Endothelial cell of umbilical vein (primary cell): ENCODE measurements at regions not wholly inside any gene's neighbourhood (a gene's known extent, or its start where the extent isn't known, plus 50 kb on each side); places are given as distances from the start of the nearest gene placed in this dataset.

ENCODE experiments used
- BruUV-seq: library from RNA; stranded (reverse); fragments of 400-500 nt; replicated peaks from 2 replicates; lab custom pipeline; 2021; lab: Mats Ljungman, UMichigan
- CTCF ChIA-PET: fragments of 300-600, 350-600 bp; sonication (Branson Sonifier 250); formaldehyde crosslinking; loops from one replicate; lab custom pipeline; 2021; ENCODE audit warnings: antibody characterized with exemption, inconsistent platforms; lab: Charles Lee
- POLR2A ChIA-PET: fragments of 300-600, 350-600 bp; sonication (Branson Sonifier 250); formaldehyde crosslinking; loops from one replicate; lab custom pipeline; 2021; ENCODE audit warnings: antibody characterized with exemption, inconsistent platforms; lab: Charles Lee
- DNase-seq: peaks from one replicate; pipeline ENCODE4 v3.0.0-alpha.2; 2011; ENCODE audit warnings: low read depth, low spot score
- FAIRE-seq: peaks from 2 replicates; lab custom pipeline; 2011; peaks lifted over from hg19 to GRCh38; lab: Jason Lieb, UNC
- H2AFZ ChIP-seq: 2 replicates; pipeline ENCODE4 v1.6.0; 2012; ENCODE audit warnings: low read depth, low read length, control low read depth, inconsistent platforms
- H3K27ac ChIP-seq: 2 replicates; pipeline ENCODE4 v1.5.1; 2011; ENCODE audit warnings: low read depth, mild to moderate bottlenecking, control low read depth, low read length, moderate library complexity; ENCODE audit not compliant: insufficient read depth
- H3K27me3 ChIP-seq, 2 experiments: 2 replicates each; pipeline versions ENCODE4 v1.6.0 to v1.6.1; 2011; ENCODE audit warnings: low read length in 2 of 2, mixed read lengths in 1 of 2; ENCODE audit not compliant: control insufficient read depth in 2 of 2, insufficient read depth in 2 of 2
- H3K36me3 ChIP-seq, 2 experiments: 2 replicates in 1 of 2; 3 replicates in 1 of 2; pipeline ENCODE4 v1.5.1; 2011; ENCODE audit warnings: low read length in 2 of 2, mild to moderate bottlenecking in 1 of 2, moderate library complexity in 1 of 2; ENCODE audit not compliant: control insufficient read depth in 2 of 2, insufficient read depth in 2 of 2; ENCODE audit errors: extremely low read depth in 1 of 2
- H3K4me1 ChIP-seq: 3 replicates; pipeline ENCODE4 v1.5.1; 2011; ENCODE audit warnings: mild to moderate bottlenecking, low read length; ENCODE audit not compliant: control insufficient read depth, insufficient read depth; ENCODE audit errors: extremely low read depth
- H3K4me2 ChIP-seq: 2 replicates; pipeline ENCODE4 v1.6.1; 2011; ENCODE audit warnings: low read length, control low read depth, mixed read lengths; ENCODE audit not compliant: insufficient read depth
- H3K4me3 ChIP-seq, 3 experiments: fragments of 200-600 bp in 1 of 3; sonication (generic), shearing (Covaris generic) in 1 of 3; replicated peaks in 1 of 3; 2 replicates each; pipeline ENCODE4 v1.5.1; 2011 to 2016; ENCODE audit warnings: control low read depth in 3 of 3, low read length in 3 of 3, mild to moderate bottlenecking in 2 of 3, inconsistent platforms in 1 of 3, low read depth in 1 of 3, moderate library complexity in 1 of 3; ENCODE audit not compliant: insufficient read depth in 1 of 3
- H3K79me2 ChIP-seq: 2 replicates; pipeline ENCODE4 v1.6.0; 2012; ENCODE audit warnings: low read length, inconsistent platforms; ENCODE audit not compliant: control insufficient read depth, insufficient read depth
- H3K9ac ChIP-seq: replicated peaks from 2 replicates; pipeline ENCODE3; 2011; ENCODE audit warnings: low read length, control low read depth; ENCODE audit not compliant: insufficient read depth; ENCODE audit errors: extremely low read depth
- H3K9me1 ChIP-seq: replicated peaks from 3 replicates; pipeline ENCODE4 v1.6.0; 2011; ENCODE audit warnings: mild to moderate bottlenecking, low read length; ENCODE audit not compliant: control insufficient read depth, insufficient read depth; ENCODE audit errors: extremely low read depth
- H3K9me3 ChIP-seq: replicated peaks from 2 replicates; pipeline ENCODE4 v1.5.1; 2012; ENCODE audit warnings: low read length, inconsistent platforms; ENCODE audit not compliant: control insufficient read depth, insufficient read depth
- H4K20me1 ChIP-seq: replicated peaks from 2 replicates; pipeline ENCODE3; 2011; ENCODE audit warnings: mild to moderate bottlenecking, low read length; ENCODE audit not compliant: control insufficient read depth, insufficient read depth; ENCODE audit errors: extremely low read depth
- EZH2 ChIP-seq: IDR thresholded peaks from 2 replicates; pipeline ENCODE4 v1.6.1; 2012; ENCODE audit warnings: borderline replicate concordance, low read depth, mild to moderate bottlenecking, moderate library complexity, low read length, inconsistent platforms; ENCODE audit not compliant: severe bottlenecking
- FOS ChIP-seq: IDR thresholded peaks from 2 replicates; pipeline ENCODE4 v1.6.1; 2011; ENCODE audit warnings: mild to moderate bottlenecking, low read length, moderate library complexity, borderline replicate concordance; ENCODE audit not compliant: insufficient read depth
- GATA2 ChIP-seq: IDR thresholded peaks from 2 replicates; pipeline ENCODE4 v1.7.0; 2011; ENCODE audit warnings: low read depth, mild to moderate bottlenecking, moderate library complexity, mixed read lengths, low read length; ENCODE audit not compliant: insufficient read length, insufficient read depth
- JUN ChIP-seq: IDR thresholded peaks from 2 replicates; pipeline ENCODE4 v1.6.1; 2011; ENCODE audit warnings: borderline replicate concordance, low read depth; ENCODE audit not compliant: insufficient read length, insufficient read depth
- MYC ChIP-seq: IDR thresholded peaks from one replicate; pipeline ENCODE4 v1.6.1; 2011; ENCODE audit warnings: mild to moderate bottlenecking, low read depth, low read length
- POLR2A ChIP-seq: IDR thresholded peaks from 2 replicates; pipeline ENCODE4 v1.6.1; 2012; ENCODE audit warnings: low read depth, mild to moderate bottlenecking, control low read depth, low read length
- POLR2AphosphoS5 ChIP-seq: IDR thresholded peaks from 2 replicates; pipeline ENCODE4 v1.6.1; 2012; ENCODE audit warnings: low read depth, mild to moderate bottlenecking, control low read depth, low read length, moderate library complexity; ENCODE audit not compliant: insufficient read depth
- dilution Hi-C: fragments of 300-500 bp; cut with MboI; formaldehyde crosslinking; loops from one replicate; pipeline ENCODE4 v1.15.0; 2019; ENCODE audit warnings: low sequenced_read_pairs; ENCODE audit not compliant: extremely low pct_ligation_motif_present
- intact Hi-C: fragments of 100-400 bp; cut with micrococcal nuclease; formaldehyde crosslinking; loops from one replicate; pipeline ENCODE4 v1.10.0; 2022
- TF ChIP-seq, protein P1 (sequence below), 2 donors: IDR thresholded peaks; 1 replicate in 1 of 2; 2 replicates in 1 of 2; pipeline ENCODE4 v1.5.1; 2011; ENCODE audit warnings: low read length in 2 of 2, mild to moderate bottlenecking in 2 of 2, moderate library complexity in 2 of 2, control low read depth in 1 of 2, inconsistent platforms in 1 of 2, low read depth in 1 of 2; ENCODE audit not compliant: insufficient read depth in 1 of 2; ENCODE audit errors: extremely low read depth in 1 of 2
- TF ChIP-seq, protein P2 (sequence below): IDR thresholded peaks from 2 replicates; pipeline ENCODE4 v1.6.1; 2011; ENCODE audit not compliant: insufficient read depth, insufficient read length

DNA sequence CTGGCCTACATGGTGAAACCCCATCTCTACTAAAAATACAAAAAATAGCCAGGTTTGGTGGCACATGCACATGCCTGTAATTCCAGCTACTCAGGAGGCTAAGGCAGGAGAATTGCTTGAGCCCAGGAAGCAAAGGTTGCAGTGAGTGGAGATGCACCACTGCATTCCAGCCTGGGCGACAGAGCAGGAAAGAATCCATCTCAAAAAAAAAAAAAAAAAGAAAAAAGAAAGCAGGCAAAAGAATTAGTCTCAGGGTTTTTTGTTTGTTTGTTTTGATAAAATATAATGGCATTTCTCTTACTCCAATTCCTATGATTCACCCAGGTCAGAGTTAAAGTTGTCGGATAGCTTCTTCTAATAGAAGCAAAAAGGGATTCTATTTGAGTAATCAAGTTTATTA, 67.0 kb upstream of the ATG10 start:
- FAIRE-seq: no peak
- no peaks in the 10 kb centered on the region for H3K4me1 ChIP-seq
- intact Hi-C loops (no loop called here), dilution Hi-C loops (no loop called here)
- H2AFZ ChIP-seq: no peak overlapping the region
- H3K36me3 ChIP-seq: no peaks in the 10 kb centered on the region
- H3K4me3 ChIP-seq: no peak overlapping the region
- peaks cover 2% of the 10 kb centered on the region in 2 experiments for H3K27me3 ChIP-seq
- POLR2A ChIA-PET: no interaction called here
- H3K27ac ChIP-seq: no peak overlapping the region
- no peak overlapping the region for H3K9ac ChIP-seq
- CTCF ChIA-PET: interaction anchor here (2.0 kb wide), 1 partner anchor 261 kb away, joined by 4 read pairs; no protein-coding TSS in a partner anchor
- no peak overlapping the region for H3K4me2 ChIP-seq
- H4K20me1 ChIP-seq: no peaks in the 10 kb centered on the region
- no peaks in the 10 kb centered on the region for H3K9me3 ChIP-seq
- H3K79me2 ChIP-seq: no peaks in the 10 kb centered on the region
- no TSS peak for BruUV-seq
- DNase-seq: no peak
- no peaks in the 10 kb centered on the region for H3K9me1 ChIP-seq
- TF ChIP-seq FOS (no peak), EZH2 (no peak), MYC (no peak), JUN (no peak), POLR2AphosphoS5 (no peak), GATA2 (no peak), POLR2A (no peak)
- TF ChIP-seq, protein P1, sequence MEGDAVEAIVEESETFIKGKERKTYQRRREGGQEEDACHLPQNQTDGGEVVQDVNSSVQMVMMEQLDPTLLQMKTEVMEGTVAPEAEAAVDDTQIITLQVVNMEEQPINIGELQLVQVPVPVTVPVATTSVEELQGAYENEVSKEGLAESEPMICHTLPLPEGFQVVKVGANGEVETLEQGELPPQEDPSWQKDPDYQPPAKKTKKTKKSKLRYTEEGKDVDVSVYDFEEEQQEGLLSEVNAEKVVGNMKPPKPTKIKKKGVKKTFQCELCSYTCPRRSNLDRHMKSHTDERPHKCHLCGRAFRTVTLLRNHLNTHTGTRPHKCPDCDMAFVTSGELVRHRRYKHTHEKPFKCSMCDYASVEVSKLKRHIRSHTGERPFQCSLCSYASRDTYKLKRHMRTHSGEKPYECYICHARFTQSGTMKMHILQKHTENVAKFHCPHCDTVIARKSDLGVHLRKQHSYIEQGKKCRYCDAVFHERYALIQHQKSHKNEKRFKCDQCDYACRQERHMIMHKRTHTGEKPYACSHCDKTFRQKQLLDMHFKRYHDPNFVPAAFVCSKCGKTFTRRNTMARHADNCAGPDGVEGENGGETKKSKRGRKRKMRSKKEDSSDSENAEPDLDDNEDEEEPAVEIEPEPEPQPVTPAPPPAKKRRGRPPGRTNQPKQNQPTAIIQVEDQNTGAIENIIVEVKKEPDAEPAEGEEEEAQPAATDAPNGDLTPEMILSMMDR (IDR thresholded peaks at IDR 0.05; ENCODE audit: extremely low read depth in 1 of 2, insufficient read depth in 1 of 2, low read depth in 1 of 2, low read length in 2 of 2): no peak
- TF ChIP-seq, protein P2, sequence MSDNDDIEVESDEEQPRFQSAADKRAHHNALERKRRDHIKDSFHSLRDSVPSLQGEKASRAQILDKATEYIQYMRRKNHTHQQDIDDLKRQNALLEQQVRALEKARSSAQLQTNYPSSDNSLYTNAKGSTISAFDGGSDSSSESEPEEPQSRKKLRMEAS: no peak
